NCI-H82 treated with DMSO at 0.1 percent for 48 hours (cell line): ENCODE measurements at regions not wholly inside any gene's neighbourhood (a gene's known extent, or its start where the extent isn't known, plus 50 kb on each side); places are given as distances from the start of the nearest gene placed in this dataset.

Experiments
- DNase-seq: peaks from one replicate; lab custom pipeline; 2025; ENCODE audit not compliant: unreplicated experiment; lab: John Stamatoyannopoulos, UW

DNA sequence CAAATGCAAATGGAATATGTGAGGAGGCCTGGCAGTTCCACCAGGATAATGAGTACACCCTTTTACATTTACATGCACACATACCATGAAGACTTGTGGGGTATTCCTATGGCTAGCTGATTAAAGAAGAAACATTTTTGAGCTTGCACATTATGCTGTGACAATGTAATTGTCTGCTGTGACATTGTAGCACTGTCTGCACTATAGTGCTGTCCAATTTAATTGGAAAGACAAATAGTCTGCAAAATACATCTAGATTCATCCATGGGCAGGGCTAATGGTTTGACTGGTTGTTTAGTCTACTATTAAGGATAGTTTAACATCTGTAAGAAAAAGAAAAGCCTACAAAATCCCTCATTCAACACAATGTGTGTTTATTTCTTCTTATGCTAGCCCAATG lies 1005.6 kb upstream of the LRFN5 start:
- no peak for DNase-seq

DNA sequence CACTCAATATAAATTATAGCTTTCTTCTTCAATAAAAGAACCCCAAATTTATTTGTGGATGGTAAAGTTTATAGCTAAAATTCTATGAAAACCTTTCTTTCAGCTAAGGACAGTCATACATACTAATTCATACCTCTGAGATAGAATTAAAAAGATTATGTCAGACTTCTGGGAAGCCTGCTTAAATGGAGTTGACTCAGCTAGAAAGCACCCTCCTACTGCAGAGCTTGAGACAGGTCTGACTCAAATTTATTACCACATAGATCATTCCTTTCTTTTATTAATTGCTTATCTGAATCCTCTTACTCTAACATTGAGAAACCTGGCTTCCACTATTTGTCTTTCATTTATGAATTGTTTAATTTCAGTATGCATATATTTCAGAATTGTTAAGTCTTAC lies 1007.0 kb upstream of the LRFN5 start:
- no peak for DNase-seq

DNA sequence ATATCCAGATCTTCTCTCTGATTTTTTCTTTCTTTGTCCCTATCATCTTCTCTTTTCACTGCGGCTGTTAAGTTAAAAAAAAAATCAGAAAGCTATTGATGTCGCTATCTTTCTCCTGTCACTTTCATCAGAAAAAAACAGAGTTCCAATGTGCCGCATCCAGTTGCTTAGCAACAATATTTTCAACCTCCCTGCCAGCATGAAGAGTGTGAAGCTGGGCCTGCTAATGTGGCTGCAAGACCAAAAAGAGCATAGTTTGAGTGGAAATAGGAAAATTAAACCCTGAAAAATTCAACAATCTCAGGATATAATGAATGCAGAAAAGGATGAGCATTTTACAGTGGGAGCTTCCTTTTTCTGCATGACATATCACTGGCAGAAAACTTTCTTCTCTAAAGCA lies 1025.4 kb upstream of the LRFN5 start:
- DNase-seq = no peak

DNA sequence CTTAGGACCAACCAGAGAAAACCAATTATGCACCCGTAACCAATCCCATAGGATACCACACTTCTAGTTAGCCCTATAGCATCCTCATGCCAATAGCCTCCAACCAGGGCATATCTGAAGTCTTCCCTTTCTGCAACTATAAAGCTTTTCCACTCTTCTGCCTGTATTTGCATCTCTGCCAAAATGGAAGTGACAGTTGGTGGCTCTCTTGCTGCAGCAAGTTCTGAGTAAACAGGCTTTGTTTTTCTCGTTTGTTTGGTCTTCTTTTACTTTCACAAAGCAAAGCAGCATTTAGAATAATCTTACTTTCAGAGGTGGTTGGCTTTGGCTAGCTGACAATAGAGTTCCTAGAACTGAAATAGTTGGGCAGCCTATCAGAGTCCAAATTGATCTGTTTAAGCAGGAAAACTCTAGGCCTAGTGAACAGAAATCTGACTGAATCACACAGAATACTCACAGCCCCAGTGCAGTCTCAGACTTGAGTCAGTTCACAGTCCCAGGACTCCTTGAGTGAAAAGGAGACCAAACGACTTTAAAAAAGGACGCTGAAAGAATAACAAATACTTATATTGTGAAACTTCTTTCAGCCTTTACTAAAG lies 1029.7 kb upstream of the LRFN5 start:
- DNase-seq = no peak

DNA sequence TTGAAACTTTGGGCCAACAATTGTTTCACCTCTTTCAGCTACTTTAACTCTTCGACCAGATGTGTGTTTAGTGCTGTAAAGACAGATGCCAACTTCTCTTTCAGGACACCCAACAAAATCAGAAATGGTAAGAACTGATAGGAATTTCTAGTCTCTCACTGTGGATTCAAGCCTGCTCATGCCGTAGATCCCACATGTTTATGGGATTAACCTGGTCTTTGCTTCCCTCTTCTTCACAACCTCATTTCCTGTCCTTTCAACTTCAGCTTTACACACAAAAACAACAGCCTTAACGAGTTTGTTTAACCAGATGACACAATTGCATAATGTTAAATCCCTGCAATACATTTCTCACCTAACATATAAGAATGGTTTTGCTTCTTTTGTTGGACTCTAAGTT lies 1031.9 kb upstream of the LRFN5 start:
- no peak for DNase-seq

GRCh38 chr14:40525314-40525713 lies 1081.4 kb upstream of the LRFN5 start:
- no peak for DNase-seq

DNA sequence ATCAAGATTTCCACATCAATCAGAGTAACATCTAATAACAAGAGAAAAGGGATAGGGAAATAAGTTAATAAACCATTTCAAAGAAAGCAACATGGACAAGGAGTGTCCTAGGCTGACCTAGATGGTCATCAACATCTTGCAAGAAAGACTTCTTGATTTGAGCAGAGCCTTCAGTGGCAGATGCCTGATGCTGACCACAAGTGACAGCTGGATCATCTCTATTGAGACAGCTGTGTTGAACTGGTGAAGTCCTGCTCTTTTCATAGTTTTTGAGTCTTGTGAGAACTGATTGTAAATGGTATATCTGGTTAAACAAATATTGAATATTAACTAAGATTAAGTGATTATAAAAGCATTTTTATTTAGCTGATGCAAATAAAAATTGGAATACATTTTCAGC lies 1083.6 kb upstream of the LRFN5 start:
- DNase-seq = no peak

GRCh38 chr14:40494483-40494882 lies 1062.2 kb upstream of the FBXO33 start:
- no peak for DNase-seq

DNA sequence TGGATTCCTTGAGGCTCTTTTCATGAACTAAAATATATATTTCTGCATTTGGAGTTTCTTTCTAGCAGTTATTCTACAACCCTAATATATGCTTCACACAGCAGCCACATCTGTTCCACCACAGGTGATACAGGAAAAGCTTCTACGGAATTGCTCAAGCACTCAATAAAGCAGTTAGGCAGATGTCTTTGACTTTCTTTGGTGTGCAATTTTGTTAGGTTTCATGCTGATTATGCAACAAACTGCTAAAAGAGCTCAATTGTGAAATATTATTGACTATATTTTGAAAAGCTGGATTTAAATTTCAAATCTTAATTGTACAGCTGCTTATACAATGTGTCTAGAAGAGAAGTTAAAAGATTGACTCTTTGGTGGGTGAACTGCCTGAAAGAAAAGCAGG lies 1055.6 kb upstream of the FBXO33 start:
- no peak for DNase-seq

DNA sequence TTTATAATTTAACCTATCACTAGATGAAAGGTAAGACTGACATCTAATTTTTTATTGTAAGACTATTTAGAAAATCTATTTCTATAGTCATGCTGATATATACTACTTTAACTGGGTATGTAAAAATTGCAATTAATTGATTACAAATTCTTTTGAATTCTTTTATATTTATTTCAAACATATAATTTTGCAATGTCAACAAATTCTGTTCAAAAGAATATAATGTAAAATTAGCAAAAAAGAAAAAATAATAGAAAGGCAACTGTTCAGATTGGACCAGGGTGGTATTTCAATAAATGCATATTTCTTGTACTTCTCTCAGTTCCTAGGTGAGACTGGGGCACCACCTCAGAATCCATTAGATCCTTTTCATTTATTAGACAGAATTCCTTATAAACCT lies 1053.5 kb upstream of the FBXO33 start:
- DNase-seq = no peak

- no peak for DNase-seq
Observed at GRCh38 chr14:40476005-40476404, 1043.8 kb upstream of the FBXO33 start.

DNA sequence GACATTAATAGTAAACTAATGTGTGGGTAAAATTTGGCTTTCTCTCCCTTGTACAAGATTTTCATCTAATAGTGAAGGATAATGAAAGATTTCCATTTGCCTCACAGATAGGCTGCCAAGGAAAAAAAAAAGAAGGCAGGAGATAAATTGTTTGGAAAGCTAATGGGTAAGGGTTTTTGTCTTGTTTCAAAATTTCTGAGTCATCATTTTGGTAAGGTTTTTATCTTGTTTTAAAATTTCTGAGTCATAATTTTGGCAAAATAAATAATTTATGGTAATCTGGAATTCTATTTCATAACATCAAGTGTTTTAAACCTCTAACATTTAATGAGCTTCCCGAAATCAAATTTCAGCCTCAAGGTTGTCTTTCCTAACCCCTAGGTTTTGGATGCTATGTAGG lies 1035.7 kb upstream of the FBXO33 start:
- DNase-seq = no peak

DNA sequence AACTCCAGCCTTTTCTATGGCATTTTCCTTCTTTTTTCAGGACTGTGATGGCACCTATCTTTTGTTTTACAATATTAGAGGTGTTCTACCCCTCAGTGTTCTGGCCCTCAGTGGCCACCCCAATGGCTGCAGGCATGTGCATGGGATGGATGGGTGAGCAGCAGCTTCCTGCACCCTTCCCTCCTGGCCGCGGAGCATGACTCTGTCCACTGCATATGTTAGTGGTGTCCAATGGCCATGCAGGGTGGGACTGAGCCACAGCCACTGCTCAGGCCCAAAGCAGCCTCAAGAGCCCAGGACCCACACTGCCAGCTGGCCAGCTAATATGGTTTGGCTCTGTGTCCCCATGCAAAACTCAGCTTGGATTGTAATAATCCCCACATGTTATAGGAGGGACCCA lies 1032.3 kb upstream of the FBXO33 start:
- DNase-seq = no peak

- no peak for DNase-seq
Observed at GRCh38 chr14:40463886-40464285, 1031.7 kb upstream of the FBXO33 start.

- no peak for DNase-seq
Observed at GRCh38 chr14:40452674-40453073, 1020.4 kb upstream of the FBXO33 start.

GRCh38 chr14:40447017-40447416 lies 1014.8 kb upstream of the FBXO33 start:
- DNase-seq = no peak

GRCh38 chr14:40445020-40445419 lies 1012.8 kb upstream of the FBXO33 start:
- no peak for DNase-seq

- no peak for DNase-seq
Observed at GRCh38 chr14:40436551-40436950, 1004.3 kb upstream of the FBXO33 start.

- peak; percentile 39 for DNase-seq
Observed at GRCh38 chr14:40417777-40418401, 985.7 kb upstream of the FBXO33 start.

- no peak for DNase-seq
Observed at GRCh38 chr14:40416565-40416964, 984.3 kb upstream of the FBXO33 start.

DNA sequence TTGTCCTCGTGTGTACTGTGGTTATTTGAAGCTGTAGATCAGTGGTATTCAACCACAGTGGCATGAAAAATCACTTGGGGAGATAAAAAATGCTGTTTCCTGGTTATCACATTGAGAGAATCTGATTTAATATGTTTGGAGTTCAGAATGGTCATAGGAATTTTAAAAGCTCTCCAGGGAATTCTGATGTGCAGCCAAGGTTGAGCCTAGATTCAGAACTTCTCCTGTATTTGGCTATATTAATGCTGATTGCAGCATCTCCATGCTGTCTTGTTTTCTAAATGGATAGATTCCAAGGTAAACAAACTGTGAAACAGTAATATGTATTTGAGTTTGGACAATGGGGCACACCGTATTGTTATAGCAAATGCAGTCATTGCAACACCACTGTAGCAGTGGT lies 982.2 kb upstream of the FBXO33 start:
- no peak for DNase-seq

DNA sequence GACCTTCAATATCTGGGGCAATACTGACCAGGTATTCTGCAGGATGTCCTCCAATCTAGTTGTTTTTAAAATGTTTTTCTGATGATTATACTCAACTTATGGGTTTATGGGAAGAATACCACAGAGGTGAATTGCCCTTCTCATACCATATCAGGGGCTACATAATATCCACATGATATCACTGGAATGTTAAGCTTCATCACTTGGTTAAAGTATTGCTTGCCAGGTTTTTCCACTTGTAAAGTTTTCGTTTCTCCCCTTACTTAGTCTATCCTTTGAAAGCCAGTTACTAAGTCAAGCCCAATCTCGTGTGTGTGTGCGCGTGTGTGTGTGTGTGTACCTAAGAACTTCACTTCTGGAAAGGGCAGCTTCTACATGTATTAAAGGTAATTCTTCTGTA lies 980.9 kb upstream of the FBXO33 start:
- DNase-seq = no peak

- peak; percentile 1 for DNase-seq
Observed at GRCh38 chr14:40410708-40411107, 978.5 kb upstream of the FBXO33 start.
